Large intestine (tissue), 3 donors: ENCODE measurements at regions not wholly inside any gene's neighbourhood (a gene's known extent, or its start where the extent isn't known, plus 50 kb on each side); places are given as distances from the start of the nearest gene placed in this dataset.
"Not testable (repeated sequence)": the region's sequence is repeated elsewhere in the genome, so short reads cannot be mapped to it uniquely, and the experiment has no call there.

Experiments used
- DNase-seq, 2 donors: peaks; one replicate each; pipeline versions ENCODE4 v3.0.0 to v3.0.0-alpha.2; 2013
- H3K27ac ChIP-seq: one replicate; pipeline ENCODE4 v1.5.1; 2013; ENCODE audit warnings: low read length
- H3K27me3 ChIP-seq: 2 replicates; pipeline ENCODE4 v1.6.1; 2013; ENCODE audit warnings: low read length; ENCODE audit not compliant: control insufficient read depth, insufficient read depth
- H3K36me3 ChIP-seq: 2 replicates; pipeline ENCODE4 v1.6.1; 2013; ENCODE audit warnings: low read length; ENCODE audit not compliant: control insufficient read depth, insufficient read depth
- H3K4me1 ChIP-seq: one replicate; pipeline ENCODE4 v1.6.1; 2013; ENCODE audit warnings: low read length; ENCODE audit not compliant: control insufficient read depth, insufficient read depth
- H3K4me3 ChIP-seq: one replicate; pipeline ENCODE4 v1.5.1; 2013; ENCODE audit warnings: low read length
- H3K9me3 ChIP-seq: one replicate; pipeline ENCODE4 v1.6.1; 2013; ENCODE audit warnings: mild to moderate bottlenecking, low read depth, low read length, moderate library complexity; ENCODE audit not compliant: control insufficient read depth
- WGBS: methylation state at CpG from one replicate; pipeline ENCODE4 v1.1.5; 2013; ENCODE audit warnings: low lambda C conversion rate; ENCODE audit not compliant: insufficient coverage; 5-methylcytosine and 5-hydroxymethylcytosine counted together

DNA sequence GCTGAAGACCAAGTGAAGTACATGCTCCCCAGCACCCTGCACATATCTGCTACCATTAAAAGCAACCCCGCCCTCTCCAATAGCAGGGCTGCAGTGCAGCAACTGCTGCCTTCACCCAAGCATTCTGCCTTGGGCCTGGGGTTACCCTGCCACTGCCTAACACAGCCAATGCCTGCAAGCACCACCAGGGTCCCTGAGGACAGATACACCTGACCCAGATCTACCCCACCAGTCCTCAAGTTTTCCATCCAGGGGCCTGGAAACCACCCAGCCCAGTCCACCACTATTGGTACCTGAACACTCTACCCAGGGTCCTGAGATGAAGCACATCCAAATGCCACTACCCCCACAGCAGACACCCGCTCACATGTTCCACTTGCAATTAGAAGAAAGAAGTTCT lies 181.1 kb upstream of the RBBP8 start:
- WGBS = no CpG with 5 or more reads among the region's 2 CpGs
- H3K27me3 ChIP-seq = no peaks in the 10 kb centered on the region
- no peak overlapping the region for H3K27ac ChIP-seq
- no peak overlapping the region for H3K4me3 ChIP-seq
- H3K4me1 ChIP-seq = no peaks in the 10 kb centered on the region
- no peaks in the 10 kb centered on the region for H3K36me3 ChIP-seq
- H3K9me3 ChIP-seq = no peaks in the 10 kb centered on the region
- no peak for DNase-seq

- DNase-seq = no peak
- H3K4me1 ChIP-seq = no peaks in the 10 kb centered on the region
- WGBS = 93% methylated on average over 2 of the region's 8 CpGs
Measured at GRCh38 chr18:22753130-22753831, 179.8 kb upstream of the RBBP8 start.

DNA sequence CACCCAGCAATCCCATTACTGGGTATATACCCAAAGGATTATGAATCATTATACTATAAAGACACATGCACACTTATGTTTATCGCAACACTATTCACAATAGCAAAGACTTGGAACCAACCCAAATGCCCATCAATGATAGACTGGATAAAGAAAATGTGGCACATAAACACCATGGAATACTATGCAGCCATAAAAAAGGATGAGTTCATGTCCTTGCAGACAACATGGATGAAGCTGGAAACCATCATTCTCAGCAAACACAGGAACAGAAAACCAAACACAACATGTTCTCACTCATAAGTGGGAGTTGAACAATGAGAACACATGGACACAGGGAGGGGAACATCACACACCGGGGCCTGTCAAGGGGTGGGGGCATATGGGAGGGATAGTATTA lies 169.1 kb upstream of the RBBP8 start:
- H3K27ac ChIP-seq, H3K36me3 ChIP-seq, H3K9me3 ChIP-seq, H3K27me3 ChIP-seq, H3K4me1 ChIP-seq, DNase-seq, H3K4me3 ChIP-seq: not testable (repeated sequence)
- no CpG with 5 or more reads among the region's 2 CpGs for WGBS

More at GRCh38 chr18:22753130-22753831, 179.8 kb upstream of the RBBP8 start:
- Histone ChIP-seq H3K9me3 (no peaks in the 10 kb centered on the region), H3K36me3 (no peaks in the 10 kb centered on the region), H3K27ac (no peak overlapping the region), H3K27me3 (no peaks in the 10 kb centered on the region), H3K4me3 (no peak overlapping the region)

DNA sequence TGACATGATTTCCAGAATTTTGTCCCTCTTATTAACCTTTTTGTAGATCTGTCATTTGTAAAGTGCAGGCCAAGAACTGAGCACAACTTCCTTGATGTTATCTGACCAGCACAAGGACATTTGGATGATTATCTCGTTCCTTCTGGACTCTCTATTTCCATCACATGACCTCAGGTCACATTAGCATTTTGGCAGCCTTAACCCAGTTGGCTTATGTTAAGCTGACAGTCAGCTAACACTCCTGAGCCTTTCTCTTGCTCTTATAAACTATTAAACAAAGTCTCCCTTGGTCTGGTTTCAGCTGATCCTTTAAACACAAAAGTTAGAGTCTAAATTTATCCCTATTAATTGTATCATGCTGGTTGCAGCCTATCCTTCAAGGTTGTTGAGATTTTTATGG lies 167.2 kb upstream of the RBBP8 start:
- Histone ChIP-seq H3K4me1 (no peaks in the 10 kb centered on the region), H3K9me3 (no peaks in the 10 kb centered on the region), H3K36me3 (no peaks in the 10 kb centered on the region), H3K4me3 (no peak overlapping the region), H3K27me3 (no peaks in the 10 kb centered on the region), H3K27ac (no peak overlapping the region)
- no peak for DNase-seq
- no CpG with 5 or more reads among the region's 1 CpG for WGBS

GRCh38 chr18:22767653-22768052 lies 165.5 kb upstream of the RBBP8 start:
- Histone ChIP-seq H3K4me1 (no peaks in the 10 kb centered on the region), H3K27ac (no peak overlapping the region), H3K36me3 (no peaks in the 10 kb centered on the region), H3K27me3 (no peaks in the 10 kb centered on the region), H3K4me3 (no peak overlapping the region), H3K9me3 (no peaks in the 10 kb centered on the region)
- DNase-seq = no peak

DNA sequence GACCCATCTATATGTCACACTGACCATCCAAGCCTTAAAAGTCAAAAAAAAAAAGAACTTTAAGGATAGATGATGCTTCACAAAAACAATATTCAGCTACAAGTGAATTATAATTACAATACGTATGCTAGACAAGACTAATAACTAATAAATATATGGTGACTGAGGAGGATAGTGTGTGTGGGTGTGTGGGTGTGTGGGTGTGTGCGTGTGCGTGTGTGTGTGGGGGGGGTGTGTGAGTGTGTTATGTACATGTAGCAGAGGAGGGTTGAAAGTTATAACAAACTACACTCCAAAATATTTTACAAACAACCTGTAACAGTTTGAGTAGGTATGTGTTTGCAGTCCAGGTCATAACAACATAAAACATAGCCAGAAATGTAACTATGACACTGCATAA lies 159.2 kb upstream of the RBBP8 start:
- Histone ChIP-seq H3K9me3 (no peaks in the 10 kb centered on the region), H3K27ac (no peak overlapping the region), H3K27me3 (no peaks in the 10 kb centered on the region), H3K36me3 (no peaks in the 10 kb centered on the region), H3K4me1 (no peaks in the 10 kb centered on the region), H3K4me3 (no peak overlapping the region)
- WGBS = 100% methylated on average over 1 of the region's 3 CpGs
- no peak for DNase-seq

GRCh38 chr18:22778996-22779395 lies 154.1 kb upstream of the RBBP8 start:
- peak in 1 of 2 donors; percentile 60 for DNase-seq
- WGBS = no CpG with 5 or more reads among the region's 1 CpG
- Histone ChIP-seq H3K4me1 (no peaks in the 10 kb centered on the region), H3K9me3 (no peaks in the 10 kb centered on the region), H3K27ac (no peak overlapping the region), H3K36me3 (no peaks in the 10 kb centered on the region), H3K27me3 (no peaks in the 10 kb centered on the region), H3K4me3 (no peak overlapping the region)

GRCh38 chr18:22783245-22783644 lies 149.9 kb upstream of the RBBP8 start:
- Histone ChIP-seq H3K4me3 (no peak overlapping the region), H3K36me3 (no peaks in the 10 kb centered on the region), H3K9me3 (no peaks in the 10 kb centered on the region), H3K4me1 (no peaks in the 10 kb centered on the region), H3K27ac (no peak overlapping the region), H3K27me3 (no peaks in the 10 kb centered on the region)
- WGBS = 100% methylated on average over 1 of the region's 3 CpGs
- no peak for DNase-seq

DNA sequence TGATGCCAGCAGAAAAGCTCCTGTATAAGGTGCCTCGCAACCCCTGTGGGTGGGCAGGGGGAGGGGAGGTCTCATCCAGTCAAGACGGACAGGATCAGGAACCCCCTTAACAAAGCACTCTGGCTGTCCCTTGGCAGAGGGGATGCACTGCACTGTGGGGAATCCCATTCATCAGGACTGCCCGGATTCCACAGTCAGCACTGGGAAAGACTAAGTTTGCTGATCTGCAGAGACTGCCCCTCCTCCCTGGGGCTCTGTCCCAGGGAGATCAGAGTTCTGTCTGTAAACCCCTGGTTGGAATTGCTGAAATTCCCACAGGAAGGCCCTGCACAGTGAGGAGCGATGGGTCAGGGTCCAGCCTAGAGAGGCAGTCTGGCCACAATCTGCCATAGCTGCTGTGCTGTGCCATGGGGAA lies 149.5 kb upstream of the RBBP8 start:
- no peaks in the 10 kb centered on the region for H3K36me3 ChIP-seq
- H3K4me1 ChIP-seq = no peaks in the 10 kb centered on the region
- no peak overlapping the region for H3K27ac ChIP-seq
- no peaks in the 10 kb centered on the region for H3K9me3 ChIP-seq
- WGBS = no CpG with 5 or more reads among the region's 4 CpGs
- H3K4me3 ChIP-seq = no peak overlapping the region
- peak; percentile 26 to 48 for DNase-seq
- no peaks in the 10 kb centered on the region for H3K27me3 ChIP-seq

DNA sequence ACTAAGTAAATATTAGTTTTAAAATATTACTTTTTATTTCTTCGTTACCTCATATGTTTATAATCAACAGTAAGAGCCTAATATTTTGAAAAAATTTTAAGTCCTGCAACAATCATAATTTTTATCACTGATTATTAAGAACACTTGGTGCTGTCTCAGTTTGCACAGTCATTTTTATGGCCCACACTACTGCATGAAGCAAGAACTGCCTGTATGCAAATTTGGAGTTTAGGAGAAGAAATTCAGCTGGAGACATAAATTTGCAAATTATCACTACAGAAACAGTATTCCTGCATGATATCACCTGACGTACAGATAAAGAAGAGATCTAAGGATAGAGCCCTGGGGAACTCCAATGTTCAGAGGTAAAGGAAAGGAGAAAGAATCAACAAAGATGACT lies 144.1 kb upstream of the RBBP8 start:
- Histone ChIP-seq H3K27me3 (no peaks in the 10 kb centered on the region), H3K4me1 (peaks cover 9% of the 10 kb centered on the region), H3K4me3 (no peak overlapping the region), H3K36me3 (no peaks in the 10 kb centered on the region), H3K27ac (peak overlapping the region; percentile 45), H3K9me3 (no peaks in the 10 kb centered on the region)
- WGBS = 50% methylated on average over 2 of the region's 2 CpGs
- peak in 1 of 2 donors; percentile 46 for DNase-seq

- no peaks in the 10 kb centered on the region for H3K9me3 ChIP-seq
- no peak overlapping the region for H3K4me3 ChIP-seq
- DNase-seq = no peak
- H3K27ac ChIP-seq = peak overlapping the region; percentile 45
- no peaks in the 10 kb centered on the region for H3K36me3 ChIP-seq
- 53% methylated on average over 3 of the region's 5 CpGs for WGBS
- no peaks in the 10 kb centered on the region for H3K27me3 ChIP-seq
- peaks cover 9% of the 10 kb centered on the region for H3K4me1 ChIP-seq
Measured at GRCh38 chr18:22789600-22789999, 143.5 kb upstream of the RBBP8 start.
